CD4-positive, alpha-beta T cell (primary cell): ENCODE measurements at regions not wholly inside any gene's neighbourhood (a gene's known extent, or its start where the extent isn't known, plus 50 kb on each side); places are given as distances from the start of the nearest gene placed in this dataset.
"Not testable (repeated sequence)": the region's sequence is repeated elsewhere in the genome, so short reads cannot be mapped to it uniquely, and the experiment has no call there.

Experiments used
- ATAC-seq: fragments of 200-7000 bp; cut with Tn5 transposase; one replicate; pipeline ENCODE4 v1.10.0; 2022; ENCODE audit warnings: mild to moderate bottlenecking; ENCODE audit not compliant: poor library complexity
- CTCF ChIA-PET: fragments of 350-600 bp; sonication (Branson Sonifier 250); formaldehyde crosslinking; loops from one replicate; lab custom pipeline; 2021; ENCODE audit warnings: antibody characterized with exemption, inconsistent platforms; lab: Charles Lee
- POLR2A ChIA-PET: fragments of 350-600 bp; sonication (Branson Sonifier 250); formaldehyde crosslinking; loops from one replicate; lab custom pipeline; 2021; ENCODE audit warnings: antibody characterized with exemption, inconsistent platforms; lab: Charles Lee
- DNase-seq, 14 experiments: peaks; one replicate each; pipeline ENCODE4 v3.0.0-alpha.2; 2013 to 2020; ENCODE audit warnings: mixed read lengths in 2 of 14
- H3K27ac ChIP-seq, 2 donors: one replicate each; pipeline versions ENCODE4 v1.5.1 to v1.7.0; 2013; ENCODE audit warnings: low read length in 2 of 2, low read depth in 1 of 2, mild to moderate bottlenecking in 1 of 2
- H3K27me3 ChIP-seq, 2 experiments: 1 replicate in 1 of 2; 2 replicates in 1 of 2; pipeline versions ENCODE4 v1.6.1 to v1.7.0; 2013; ENCODE audit warnings: low read length in 2 of 2, control low read depth in 1 of 2, mild to moderate bottlenecking in 1 of 2, moderate library complexity in 1 of 2; ENCODE audit not compliant: insufficient read depth in 2 of 2, control insufficient read depth in 1 of 2
- H3K36me3 ChIP-seq: one replicate; pipeline ENCODE4 v1.6.1; 2013; ENCODE audit warnings: low read length, control low read depth; ENCODE audit not compliant: insufficient read depth
- H3K4me1 ChIP-seq: one replicate; pipeline ENCODE4 v1.6.1; 2013; ENCODE audit warnings: low read length, control low read depth; ENCODE audit not compliant: insufficient read depth
- H3K4me3 ChIP-seq: one replicate; pipeline ENCODE4 v1.5.1; 2013; ENCODE audit warnings: mild to moderate bottlenecking, low read length, moderate library complexity
- H3K9me3 ChIP-seq, 2 experiments: 1 replicate in 1 of 2; 2 replicates in 1 of 2; pipeline versions ENCODE4 v1.6.1 to v1.7.0; 2013; ENCODE audit warnings: low read length in 2 of 2, mild to moderate bottlenecking in 2 of 2, control low read depth in 1 of 2, moderate library complexity in 1 of 2; ENCODE audit not compliant: control insufficient read depth in 1 of 2, insufficient read depth in 1 of 2
- H3K27ac Mint-ChIP-seq: one replicate; pipeline ENCODE4 v1.8.0; 2020; ENCODE audit warnings: mixed read lengths
- H3K27me3 Mint-ChIP-seq: one replicate; pipeline ENCODE4 v1.8.0; 2021; ENCODE audit warnings: mixed read lengths
- H3K36me3 Mint-ChIP-seq: one replicate; pipeline ENCODE4 v1.8.0; 2021; ENCODE audit warnings: low read depth, mixed read lengths
- H3K4me1 Mint-ChIP-seq: one replicate; pipeline ENCODE4 v1.8.0; 2021; ENCODE audit warnings: low read depth, mixed read lengths
- H3K4me3 Mint-ChIP-seq: one replicate; pipeline ENCODE4 v1.8.0; 2020; ENCODE audit warnings: mild to moderate bottlenecking, mixed read lengths
- H3K9me3 Mint-ChIP-seq: one replicate; pipeline ENCODE4 v1.8.0; 2020; ENCODE audit warnings: mixed read lengths
- intact Hi-C, 2 experiments: fragments of 100-400 bp; cut with DNase I in 1 of 2; cut with micrococcal nuclease in 1 of 2; formaldehyde crosslinking; loops; one replicate each; pipeline versions ENCODE4 v1.15.1 to v1.9.0; 2023 to 2025; cut with DNase I, micrococcal nuclease
- TF ChIP-seq, protein P1 (sequence below): fragments of 200-600 bp; IDR thresholded peaks from one replicate; pipeline ENCODE4 v1.8.0; 2022; ENCODE audit warnings: antibody characterized with exemption, mild to moderate bottlenecking

DNA sequence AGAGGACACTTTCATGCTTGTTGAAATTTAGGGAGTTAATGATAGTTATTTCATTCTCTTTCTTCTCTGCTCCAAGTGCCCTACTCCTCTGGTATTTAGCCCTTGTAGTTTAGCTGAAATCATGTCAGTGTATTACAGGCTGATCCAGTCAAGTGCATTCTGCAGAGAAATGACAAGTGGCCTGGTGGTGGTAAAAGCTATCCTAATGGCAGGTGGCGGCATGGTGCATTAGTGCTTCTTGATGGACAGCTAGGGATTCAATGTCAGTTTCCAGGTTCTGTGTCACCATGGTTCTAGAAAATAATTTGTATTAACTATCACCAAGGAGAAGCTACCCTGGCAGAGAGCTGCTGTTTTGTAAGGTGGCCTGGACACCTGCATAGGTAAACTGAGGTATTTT, 90.0 kb upstream of the BNIP2 start:
- Mint-ChIP-seq H3K9me3 (no peaks in the 10 kb centered on the region), H3K27ac (no peak overlapping the region), H3K4me3 (no peak overlapping the region), H3K36me3 (no peaks in the 10 kb centered on the region), H3K27me3 (no peaks in the 10 kb centered on the region), H3K4me1 (peaks cover 7% of the 10 kb centered on the region)
- Histone ChIP-seq H3K27me3 (no peaks in the 10 kb centered on the region), H3K9me3 (no peaks in the 10 kb centered on the region), H3K36me3 (no peaks in the 10 kb centered on the region), H3K4me3 (no peak overlapping the region), H3K4me1 (peaks cover 5% of the 10 kb centered on the region), H3K27ac (no peak overlapping the region)
- ChIA-PET CTCF (interaction anchor here (0.6 kb wide), 1 partner anchor 398 kb away, joined by 4 read pairs; no protein-coding TSS in a partner anchor), POLR2A (no interaction called here)
- intact Hi-C loops = loop anchor here in 1 of 2 experiments (5.0 to 10.0 kb wide), 2 partner anchors 33 to 1136 kb away; no protein-coding TSS in a partner anchor
- ATAC-seq (no peak), DNase-seq (no peak)
- TF ChIP-seq, protein P1, sequence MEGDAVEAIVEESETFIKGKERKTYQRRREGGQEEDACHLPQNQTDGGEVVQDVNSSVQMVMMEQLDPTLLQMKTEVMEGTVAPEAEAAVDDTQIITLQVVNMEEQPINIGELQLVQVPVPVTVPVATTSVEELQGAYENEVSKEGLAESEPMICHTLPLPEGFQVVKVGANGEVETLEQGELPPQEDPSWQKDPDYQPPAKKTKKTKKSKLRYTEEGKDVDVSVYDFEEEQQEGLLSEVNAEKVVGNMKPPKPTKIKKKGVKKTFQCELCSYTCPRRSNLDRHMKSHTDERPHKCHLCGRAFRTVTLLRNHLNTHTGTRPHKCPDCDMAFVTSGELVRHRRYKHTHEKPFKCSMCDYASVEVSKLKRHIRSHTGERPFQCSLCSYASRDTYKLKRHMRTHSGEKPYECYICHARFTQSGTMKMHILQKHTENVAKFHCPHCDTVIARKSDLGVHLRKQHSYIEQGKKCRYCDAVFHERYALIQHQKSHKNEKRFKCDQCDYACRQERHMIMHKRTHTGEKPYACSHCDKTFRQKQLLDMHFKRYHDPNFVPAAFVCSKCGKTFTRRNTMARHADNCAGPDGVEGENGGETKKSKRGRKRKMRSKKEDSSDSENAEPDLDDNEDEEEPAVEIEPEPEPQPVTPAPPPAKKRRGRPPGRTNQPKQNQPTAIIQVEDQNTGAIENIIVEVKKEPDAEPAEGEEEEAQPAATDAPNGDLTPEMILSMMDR = no peak

DNA sequence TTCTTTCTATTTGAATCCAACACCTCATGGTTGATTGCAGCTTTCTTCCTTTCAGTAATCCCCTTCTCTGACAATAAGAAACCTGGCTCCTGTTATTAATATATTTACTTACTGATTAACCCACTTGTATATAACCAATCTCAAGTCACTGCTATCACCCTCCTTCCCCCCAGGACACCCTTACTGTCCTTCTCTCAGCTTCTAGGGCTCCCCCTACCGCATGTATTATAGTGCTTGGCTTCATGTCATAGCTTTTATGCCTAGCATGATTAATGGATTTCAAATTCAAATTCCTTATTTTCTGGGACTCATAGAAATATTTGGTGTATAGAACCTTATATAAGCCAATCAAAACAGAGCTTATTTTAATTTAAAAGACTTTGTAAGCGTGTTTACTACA, 75.7 kb upstream of the BNIP2 start:
- POLR2A ChIA-PET = interaction anchor here (1.3 to 1.4 kb wide), 2 partner anchors 33 to 39 kb away, joined by 4 to 6 read pairs; no protein-coding TSS in a partner anchor
- Mint-ChIP-seq H3K4me1 (peaks cover 8% of the 10 kb centered on the region), H3K36me3 (no peaks in the 10 kb centered on the region), H3K9me3 (no peaks in the 10 kb centered on the region), H3K4me3 (no peak overlapping the region), H3K27me3 (no peaks in the 10 kb centered on the region), H3K27ac (no peak overlapping the region)
- CTCF ChIA-PET = interaction anchor here (0.8 to 1.0 kb wide), 2 partner anchors 13 to 153 kb away, joined by 3 to 4 read pairs; no protein-coding TSS in a partner anchor
- ATAC-seq (no peak), DNase-seq (no peak)
- H3K4me3 ChIP-seq = no peak overlapping the region
- TF ChIP-seq, protein P1 = no peak
- no peak overlapping the region for H3K27ac ChIP-seq
- H3K9me3 ChIP-seq = no peaks in the 10 kb centered on the region
- H3K4me1 ChIP-seq = no peaks in the 10 kb centered on the region
- H3K36me3 ChIP-seq = no peaks in the 10 kb centered on the region
- H3K27me3 ChIP-seq = no peaks in the 10 kb centered on the region
- intact Hi-C loops = no loop called here

DNA sequence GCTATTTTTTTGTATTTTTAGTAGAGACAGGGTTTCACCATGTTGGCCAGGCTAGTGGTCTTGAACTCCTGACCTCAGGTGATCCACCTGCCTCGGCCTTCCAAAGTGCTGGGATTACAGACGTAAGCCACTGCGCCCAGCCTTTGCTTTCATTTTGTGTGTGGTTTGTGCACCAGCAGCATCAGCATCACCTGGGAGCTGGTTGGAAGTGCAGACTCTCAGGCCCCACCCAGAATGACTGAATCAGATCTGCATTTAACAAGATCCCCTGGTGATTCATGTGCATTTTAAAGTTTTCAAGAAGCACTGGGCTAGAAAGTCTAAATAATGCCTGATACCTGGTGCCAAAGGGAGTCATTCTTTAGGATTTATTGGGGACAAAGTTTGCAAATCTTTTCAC, 73.4 kb upstream of the BNIP2 start:
- no peaks in the 10 kb centered on the region for H3K36me3 Mint-ChIP-seq
- H3K27me3 Mint-ChIP-seq = no peaks in the 10 kb centered on the region
- CTCF ChIA-PET = interaction anchor here (1.1 kb wide), 2 partner anchors 10 kb away, joined by 3 to 6 read pairs; no protein-coding TSS in a partner anchor
- no peaks in the 10 kb centered on the region for H3K9me3 Mint-ChIP-seq
- no peak overlapping the region for H3K27ac ChIP-seq
- H3K4me3 Mint-ChIP-seq = no peak overlapping the region
- ATAC-seq (peak; percentile 29), DNase-seq (peak in 1 of 14 experiments; percentile 8)
- TF ChIP-seq, protein P1 = no peak
- no peaks in the 10 kb centered on the region for H3K4me1 ChIP-seq
- H3K27ac Mint-ChIP-seq = no peak overlapping the region
- H3K36me3 ChIP-seq = no peaks in the 10 kb centered on the region
- intact Hi-C loops = no loop called here
- H3K4me1 Mint-ChIP-seq = peaks cover 8% of the 10 kb centered on the region
- H3K4me3 ChIP-seq = no peak overlapping the region
- H3K27me3 ChIP-seq = no peaks in the 10 kb centered on the region
- H3K9me3 ChIP-seq = no peaks in the 10 kb centered on the region
- POLR2A ChIA-PET = interaction anchor here (1.9 kb wide), 1 partner anchor 41 kb away, joined by 6 read pairs; no protein-coding TSS in a partner anchor

DNA sequence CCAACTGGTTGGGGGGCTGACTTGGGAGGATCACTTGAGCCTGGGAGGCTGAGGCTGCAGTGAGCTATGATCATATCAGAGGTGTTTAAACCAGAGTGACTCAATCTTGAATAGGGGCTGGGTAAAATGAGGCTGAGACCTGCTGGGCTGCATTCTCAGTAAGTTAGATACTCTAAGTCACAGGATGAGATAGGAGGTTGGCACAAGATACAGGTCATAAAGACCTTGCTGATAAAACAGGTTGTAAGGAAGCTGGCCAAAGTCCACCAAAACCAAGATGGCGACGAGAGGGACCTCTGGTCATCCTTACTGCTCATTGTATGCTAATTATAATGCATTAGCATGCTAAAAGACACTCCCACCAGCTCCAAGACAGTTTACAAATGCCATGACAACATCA, 71.1 kb upstream of the BNIP2 start:
- CTCF ChIA-PET, H3K9me3 ChIP-seq, intact Hi-C loops, H3K27ac ChIP-seq, H3K36me3 Mint-ChIP-seq, H3K27me3 ChIP-seq, H3K4me1 ChIP-seq, H3K4me1 Mint-ChIP-seq, H3K36me3 ChIP-seq, DNase-seq, ATAC-seq, H3K27ac Mint-ChIP-seq, H3K4me3 ChIP-seq, H3K4me3 Mint-ChIP-seq, H3K9me3 Mint-ChIP-seq, H3K27me3 Mint-ChIP-seq: not testable (repeated sequence)
- POLR2A ChIA-PET = interaction anchor here (0.6 kb wide), 1 partner anchor 144 kb away, joined by 3 read pairs; no protein-coding TSS in a partner anchor
